H1 (cell line): ENCODE measurements at regions not wholly inside any gene's neighbourhood (a gene's known extent, or its start where the extent isn't known, plus 50 kb on each side); places are given as distances from the start of the nearest gene placed in this dataset.

Experiments
- CTCF ChIA-PET: fragments of 300-600 bp; sonication (Branson Sonifier 250); formaldehyde crosslinking; loops from one replicate; lab custom pipeline; 2021; ENCODE audit not compliant: partially characterized antibody; lab: Charles Lee
- POLR2A ChIA-PET: fragments of 300-600 bp; sonication (Branson Sonifier 250); formaldehyde crosslinking; loops from one replicate; lab custom pipeline; 2021; ENCODE audit warnings: inconsistent platforms; ENCODE audit not compliant: partially characterized antibody; lab: Charles Lee
- DNase-seq, 2 experiments: peaks; one replicate each; pipeline versions ENCODE4 v3.0.0 to v3.0.0-alpha.2; 2010 to 2022; ENCODE audit warnings: low spot score in 2 of 2, low read depth in 1 of 2, mixed read lengths in 1 of 2
- FAIRE-seq: peaks from 2 replicates; lab custom pipeline; 2011; peaks lifted over from hg19 to GRCh38; lab: Jason Lieb, UNC
- H2AFZ ChIP-seq: 2 replicates; pipeline ENCODE4 v1.8.1; 2012; ENCODE audit warnings: low read length, inconsistent platforms
- H2AK5ac ChIP-seq: 2 replicates; pipeline ENCODE4 v1.6.1; 2013; ENCODE audit warnings: low read depth, low read length
- H2BK120ac ChIP-seq: replicated peaks from 2 replicates; pipeline ENCODE3; 2013; ENCODE audit warnings: low read depth, low read length, inconsistent platforms
- H2BK12ac ChIP-seq: 2 replicates; pipeline ENCODE4 v1.6.1; 2013; ENCODE audit warnings: low read depth, low read length
- H2BK15ac ChIP-seq: 2 replicates; pipeline ENCODE4 v1.6.1; 2013; ENCODE audit warnings: low read length
- H2BK20ac ChIP-seq: 2 replicates; pipeline ENCODE4 v1.6.1; 2013; ENCODE audit warnings: low read length
- H2BK5ac ChIP-seq: 2 replicates; pipeline ENCODE4 v1.6.1; 2013; ENCODE audit warnings: low read depth, low read length
- H3K14ac ChIP-seq: 2 replicates; pipeline ENCODE4 v1.6.1; 2013; ENCODE audit warnings: inconsistent platforms; ENCODE audit not compliant: insufficient read length
- H3K18ac ChIP-seq: 2 replicates; pipeline ENCODE4 v1.6.1; 2013; ENCODE audit warnings: low read length; ENCODE audit errors: extremely low read depth
- H3K23ac ChIP-seq: 2 replicates; pipeline ENCODE4 v1.6.1; 2013; ENCODE audit warnings: inconsistent platforms; ENCODE audit not compliant: insufficient read length
- H3K23me2 ChIP-seq: 2 replicates; pipeline ENCODE4 v1.6.1; 2013; ENCODE audit warnings: low read depth, low read length
- H3K27ac ChIP-seq: 2 replicates; pipeline ENCODE4 v1.6.1; 2011; ENCODE audit warnings: low read depth, low read length, inconsistent platforms
- H3K27me3 ChIP-seq, 4 experiments: replicated peaks in 1 of 4; 1 replicate in 1 of 4; 2 replicates in 3 of 4; pipeline versions ENCODE4 v1.6.1 to v1.8.1; 2011 to 2013; ENCODE audit warnings: low read length in 3 of 4, mild to moderate bottlenecking in 3 of 4, inconsistent platforms in 2 of 4, mixed read lengths in 2 of 4, moderate library complexity in 1 of 4; ENCODE audit not compliant: control insufficient read depth in 3 of 4, insufficient read depth in 3 of 4; ENCODE audit errors: extremely low read depth in 1 of 4
- H3K36me3 ChIP-seq, 4 experiments: 2 replicates each; pipeline versions ENCODE4 v1.6.1 to v1.8.1; 2011 to 2013; ENCODE audit warnings: mild to moderate bottlenecking in 4 of 4, low read length in 3 of 4, moderate library complexity in 2 of 4, control low read depth in 1 of 4, inconsistent platforms in 1 of 4; ENCODE audit not compliant: insufficient read depth in 4 of 4, control insufficient read depth in 2 of 4
- H3K4ac ChIP-seq: replicated peaks from 2 replicates; pipeline ENCODE3; 2013; ENCODE audit warnings: low read length, low read depth, mixed read lengths, inconsistent platforms; ENCODE audit not compliant: insufficient read length
- H3K4me1 ChIP-seq, 4 experiments: replicated peaks in 1 of 4; 1 replicate in 1 of 4; 2 replicates in 3 of 4; pipeline versions ENCODE4 v1.6.1 to v1.8.1; 2011 to 2013; ENCODE audit warnings: low read length in 3 of 4, inconsistent platforms in 2 of 4, mixed read lengths in 1 of 4; ENCODE audit not compliant: insufficient read depth in 4 of 4, control insufficient read depth in 3 of 4
- H3K4me2 ChIP-seq, 2 experiments: 2 replicates each; pipeline versions ENCODE4 v1.6.1 to v1.8.1; 2011 to 2013; ENCODE audit warnings: low read depth in 2 of 2, low read length in 2 of 2, control low read depth in 1 of 2, inconsistent platforms in 1 of 2, mild to moderate bottlenecking in 1 of 2; ENCODE audit not compliant: insufficient read depth in 1 of 2
- H3K4me3 ChIP-seq, 4 experiments: fragments of 200-600, 300-600 bp in 1 of 4; sonication (generic), shearing (Covaris generic), sonication (Bioruptor Twin) in 1 of 4; 2 replicates each; pipeline versions ENCODE4 v1.5.1 to v1.8.1; 2011 to 2016; ENCODE audit warnings: low read length in 4 of 4, low read depth in 3 of 4, control low read depth in 2 of 4, inconsistent platforms in 2 of 4, mild to moderate bottlenecking in 2 of 4, mixed read lengths in 1 of 4, moderate library complexity in 1 of 4; ENCODE audit not compliant: insufficient read depth in 2 of 4; ENCODE audit errors: extremely low read depth in 1 of 4
- H3K56ac ChIP-seq: replicated peaks from 2 replicates; pipeline ENCODE3; 2013; ENCODE audit warnings: low read depth, mild to moderate bottlenecking, mixed read lengths, low read length, inconsistent platforms; ENCODE audit not compliant: insufficient read length
- H3K79me1 ChIP-seq: 2 replicates; pipeline ENCODE4 v1.6.1; 2013; ENCODE audit warnings: low read depth, low read length, control low read depth
- H3K79me2 ChIP-seq, 2 experiments: 2 replicates each; pipeline versions ENCODE4 v1.6.1 to v1.8.1; 2012 to 2013; ENCODE audit warnings: low read length in 2 of 2, mild to moderate bottlenecking in 2 of 2, inconsistent platforms in 1 of 2; ENCODE audit not compliant: insufficient read depth in 2 of 2, control insufficient read depth in 1 of 2
- H3K9ac ChIP-seq, 4 experiments: replicated peaks in 1 of 4; 1 replicate in 1 of 4; 2 replicates in 3 of 4; pipeline versions ENCODE4 v1.6.1 to v1.8.1; 2011 to 2013; ENCODE audit warnings: low read depth in 3 of 4, low read length in 3 of 4, control low read depth in 2 of 4, mild to moderate bottlenecking in 2 of 4, moderate library complexity in 2 of 4, inconsistent platforms in 1 of 4; ENCODE audit errors: extremely low read depth in 1 of 4
- H3K9me3 ChIP-seq, 2 experiments: 2 replicates each; pipeline versions ENCODE4 v1.6.1 to v1.8.1; 2012 to 2013; ENCODE audit warnings: mild to moderate bottlenecking in 2 of 2, moderate library complexity in 2 of 2, control low read depth in 1 of 2, inconsistent platforms in 1 of 2, low read depth in 1 of 2, low read length in 1 of 2, mixed read lengths in 1 of 2; ENCODE audit not compliant: insufficient read depth in 2 of 2
- H4K20me1 ChIP-seq, 2 experiments: replicated peaks in 1 of 2; 2 replicates each; pipeline versions ENCODE3 to v1.8.1; 2011 to 2013; ENCODE audit warnings: inconsistent platforms in 2 of 2, low read length in 2 of 2, mild to moderate bottlenecking in 1 of 2; ENCODE audit not compliant: insufficient read depth in 2 of 2, control insufficient read depth in 1 of 2
- H4K5ac ChIP-seq: 2 replicates; pipeline ENCODE4 v1.6.1; 2013; ENCODE audit warnings: low read length, low read depth, mixed read lengths, inconsistent platforms; ENCODE audit not compliant: insufficient read length
- H4K8ac ChIP-seq: 2 replicates; pipeline ENCODE4 v1.8.0; 2013; ENCODE audit warnings: mild to moderate bottlenecking, moderate library complexity, low read length, inconsistent platforms; ENCODE audit not compliant: insufficient read depth; ENCODE audit errors: extremely low read depth
- H4K91ac ChIP-seq: replicated peaks from 2 replicates; pipeline ENCODE3; 2013; ENCODE audit warnings: low read length, mixed read lengths, inconsistent platforms; ENCODE audit not compliant: insufficient read length
- CBX5 ChIP-seq: fragments of 300-800, 300-1000 bp; sonication (generic); IDR thresholded peaks from 2 replicates; pipeline ENCODE4 v1.7.1; 2016; ENCODE audit warnings: antibody characterized with exemption, low read length, low read depth
- CHD2 ChIP-seq: IDR thresholded peaks from 2 replicates; pipeline ENCODE4 v1.6.1; 2012; ENCODE audit warnings: low read length, improper control_type of control experiment
- CTBP2 ChIP-seq: IDR thresholded peaks from 2 replicates; pipeline ENCODE4 v1.7.0; 2011; ENCODE audit warnings: borderline replicate concordance, mild to moderate bottlenecking, moderate library complexity, mixed read lengths, low read length; ENCODE audit not compliant: insufficient read depth, insufficient read length
- E2F6 ChIP-seq: IDR thresholded peaks from 2 replicates; pipeline ENCODE4 v1.6.1; 2012; ENCODE audit warnings: inconsistent platforms
- MAFK ChIP-seq: IDR thresholded peaks from 2 replicates; pipeline ENCODE4 v1.6.1; 2012; ENCODE audit warnings: low read depth, mild to moderate bottlenecking, improper control_type of control experiment, low read length
- RAD21 ChIP-seq, 2 experiments: IDR thresholded peaks in 1 of 2; conservative IDR thresholded peaks in 1 of 2; 2 replicates each; pipeline ENCODE4 v1.6.1; 2011; ENCODE audit warnings: low read depth in 2 of 2, low read length in 2 of 2, improper control_type of control experiment in 1 of 2, inconsistent platforms in 1 of 2, mild to moderate bottlenecking in 1 of 2, moderate library complexity in 1 of 2
- SAP30 ChIP-seq: fragments of 300-600 bp; sonication (generic); IDR thresholded peaks from 2 replicates; pipeline ENCODE4 v1.7.1; 2012; ENCODE audit warnings: low read length, moderate library complexity, mild to moderate bottlenecking, inconsistent platforms; ENCODE audit not compliant: insufficient read depth, insufficient replicate concordance
- SIRT6 ChIP-seq: IDR thresholded peaks from one replicate; pipeline ENCODE4 v1.7.1; 2012; ENCODE audit warnings: low read length, inconsistent platforms
- SIX5 ChIP-seq: IDR thresholded peaks from 2 replicates; pipeline ENCODE4 v1.6.1; 2011; ENCODE audit warnings: mild to moderate bottlenecking, low read depth, low read length
- TAF7 ChIP-seq: optimal IDR thresholded peaks from 2 replicates; pipeline ENCODE3; 2011; ENCODE audit warnings: low read depth, mild to moderate bottlenecking, inconsistent platforms, low read length, moderate library complexity, borderline replicate concordance
- TCF12 ChIP-seq: IDR thresholded peaks from 2 replicates; pipeline ENCODE4 v1.6.1; 2011; ENCODE audit warnings: low read depth, mild to moderate bottlenecking, low read length
- TEAD4 ChIP-seq: IDR thresholded peaks from 2 replicates; pipeline ENCODE4 v1.6.1; 2012; ENCODE audit warnings: low read depth, low read length, inconsistent platforms, mixed read lengths
- USF2 ChIP-seq: IDR thresholded peaks from 2 replicates; pipeline ENCODE4 v1.6.1; 2011; ENCODE audit warnings: low read length, improper control_type of control experiment
- WGBS, 2 experiments: shearing (Covaris generic) in 1 of 2; methylation state at CpG; one replicate each; pipeline versions ENCODE4 v1.1.6 to v1.1.7; 2013 to 2015; ENCODE audit warnings: low lambda C conversion rate in 2 of 2, mixed read lengths in 2 of 2, inconsistent platforms in 1 of 2, low coverage in 1 of 2, missing lambda C conversion rate in 1 of 2; ENCODE audit not compliant: insufficient replicate concordance in 2 of 2, insufficient coverage in 1 of 2, insufficient read length in 1 of 2; ENCODE audit errors: extremely low coverage in 1 of 2, missing lambda C conversion rate in 1 of 2; 5-methylcytosine and 5-hydroxymethylcytosine counted together

- no peak overlapping the region for H3K4me2 ChIP-seq
- WGBS, 2 experiments = 83% methylated on average over 11 of the region's 13 CpGs; no CpG with 5 or more reads in 1 of the 2 experiments
- H3K27ac ChIP-seq = no peak overlapping the region
These were observed 957.2 kb downstream of the BRD1 start for GRCh38 chr22:48870436-48870835.

More at GRCh38 chr22:48870436-48870835, 957.2 kb downstream of the BRD1 start:
- Histone ChIP-seq H3K56ac (no peak overlapping the region), H3K79me1 (no peaks in the 10 kb centered on the region), H3K4me3 (no peak overlapping the region), H2AFZ (no peak overlapping the region), H3K9ac (no peak overlapping the region), H3K36me3 (no peaks in the 10 kb centered on the region), H2BK120ac (no peak overlapping the region), H4K91ac (no peak overlapping the region), H3K9me3 (no peaks in the 10 kb centered on the region), H3K18ac (no peak overlapping the region), H3K79me2 (no peaks in the 10 kb centered on the region), H2BK20ac (no peak overlapping the region), H3K23me2 (no peaks in the 10 kb centered on the region), H2AK5ac (no peak overlapping the region), H3K23ac (no peak overlapping the region), H4K8ac (no peak overlapping the region), H3K4ac (no peak overlapping the region), H2BK12ac (no peak overlapping the region), H3K4me1 (peaks cover 0 to 2% (median 0%) of the 10 kb centered on the region in 4 experiments; a peak in 1 of 7 replicates), H2BK15ac (no peak overlapping the region), H2BK5ac (no peak overlapping the region), H4K20me1 (peaks cover 0 to 2% of the 10 kb centered on the region in 2 experiments), H3K27me3 (no peaks in the 10 kb centered on the region), H3K14ac (no peak overlapping the region), H4K5ac (no peak overlapping the region)
- no peak for DNase-seq
- no peak for FAIRE-seq
- TF ChIP-seq CHD2 = no peak
- no peak for TF ChIP-seq RAD21 (IDR thresholded peaks at IDR 0.05 in 1 of 2, conservative IDR thresholded peaks at IDR 0.05 in 1 of 2; ENCODE audit: low read depth in 2 of 2, low read length in 2 of 2)
- no peak for TF ChIP-seq E2F6
- TF ChIP-seq SIRT6 = no peak
- TF ChIP-seq USF2 = no peak
- TF ChIP-seq TAF7 = no peak
- TF ChIP-seq CBX5 = no peak
- TF ChIP-seq MAFK = no peak
- TF ChIP-seq SIX5 = no peak
- no peak for TF ChIP-seq TCF12
- no peak for TF ChIP-seq CTBP2
- TF ChIP-seq SAP30 = no peak
- TF ChIP-seq TEAD4 = no peak
- ChIA-PET POLR2A (no interaction called here), CTCF (interaction anchor here (1.5 kb wide), 1 partner anchor 81 kb away, joined by 4 read pairs; no protein-coding TSS in a partner anchor)
